Mesenchymal stem cell (in vitro differentiated cells and primary cell): ENCODE measurements at regions not wholly inside any gene's neighbourhood (a gene's known extent, or its start where the extent isn't known, plus 50 kb on each side); places are given as distances from the start of the nearest gene placed in this dataset.
"Not testable (repeated sequence)": the region's sequence is repeated elsewhere in the genome, so short reads cannot be mapped to it uniquely, and the experiment has no call there.

Experiments used
- DNase-seq: peaks from one replicate; pipeline ENCODE4 v3.0.0-alpha.2; 2013
- H2AFZ ChIP-seq: one replicate; pipeline ENCODE4 v1.6.1; 2013; ENCODE audit warnings: low read depth, mild to moderate bottlenecking, control low read depth, inconsistent platforms, low read length, moderate library complexity
- H2AK5ac ChIP-seq: 2 replicates; pipeline ENCODE4 v1.6.1; 2013; ENCODE audit warnings: low read length, moderate library complexity, mild to moderate bottlenecking, inconsistent platforms; ENCODE audit not compliant: severe bottlenecking
- H2BK120ac ChIP-seq: one replicate; pipeline ENCODE4 v1.6.1; 2013; ENCODE audit warnings: low read depth, mild to moderate bottlenecking, inconsistent platforms, low read length, moderate library complexity
- H2BK12ac ChIP-seq, 2 experiments: one replicate each; pipeline ENCODE4 v1.6.1; 2013; ENCODE audit warnings: inconsistent platforms in 2 of 2, low read length in 2 of 2, mild to moderate bottlenecking in 2 of 2, moderate library complexity in 2 of 2, control low read depth in 1 of 2
- H2BK15ac ChIP-seq: one replicate; pipeline ENCODE4 v1.6.1; 2013; ENCODE audit warnings: mild to moderate bottlenecking, low read depth, inconsistent platforms; ENCODE audit not compliant: poor library complexity, severe bottlenecking
- H2BK5ac ChIP-seq: 2 replicates; pipeline ENCODE4 v1.6.1; 2013; ENCODE audit warnings: low read depth, mild to moderate bottlenecking, low read length, control low read depth, inconsistent platforms; ENCODE audit not compliant: poor library complexity, severe bottlenecking
- H3K14ac ChIP-seq, 2 experiments: one replicate each; pipeline ENCODE4 v1.6.1; 2013; ENCODE audit warnings: inconsistent platforms in 2 of 2, low read length in 2 of 2, control low read depth in 1 of 2, mild to moderate bottlenecking in 1 of 2, moderate library complexity in 1 of 2
- H3K18ac ChIP-seq, 2 experiments: one replicate each; pipeline ENCODE4 v1.6.1; 2013; ENCODE audit warnings: inconsistent platforms in 2 of 2, low read length in 2 of 2, control low read depth in 1 of 2, low read depth in 1 of 2, mild to moderate bottlenecking in 1 of 2
- H3K23ac ChIP-seq, 2 experiments: one replicate each; pipeline ENCODE4 v1.6.1; 2013; ENCODE audit warnings: inconsistent platforms in 2 of 2, low read length in 2 of 2, mild to moderate bottlenecking in 2 of 2, moderate library complexity in 2 of 2, control low read depth in 1 of 2
- H3K27ac ChIP-seq: 2 replicates; pipeline ENCODE4 v1.5.1; 2013; ENCODE audit warnings: mild to moderate bottlenecking, moderate library complexity, low read length, control low read depth, inconsistent platforms; ENCODE audit not compliant: poor library complexity, severe bottlenecking
- H3K27me3 ChIP-seq, 2 experiments: 2 replicates each; pipeline versions ENCODE4 v1.6.1 to v1.7.0; 2013; ENCODE audit warnings: low read length in 2 of 2, mild to moderate bottlenecking in 2 of 2, moderate library complexity in 2 of 2, control low read depth in 1 of 2, inconsistent platforms in 1 of 2; ENCODE audit not compliant: control insufficient read depth in 1 of 2, insufficient read depth in 1 of 2
- H3K36me3 ChIP-seq, 2 experiments: 2 replicates each; pipeline versions ENCODE4 v1.6.1 to v1.7.0; 2013; ENCODE audit warnings: low read length in 2 of 2, control low read depth in 1 of 2, inconsistent platforms in 1 of 2, low read depth in 1 of 2, mild to moderate bottlenecking in 1 of 2; ENCODE audit not compliant: insufficient read depth in 2 of 2, control insufficient read depth in 1 of 2
- H3K4ac ChIP-seq, 2 experiments: one replicate each; pipeline ENCODE4 v1.6.1; 2013; ENCODE audit warnings: inconsistent platforms in 2 of 2, low read length in 2 of 2, mild to moderate bottlenecking in 2 of 2, moderate library complexity in 2 of 2, control low read depth in 1 of 2, low read depth in 1 of 2
- H3K4me1 ChIP-seq: 2 replicates; pipeline ENCODE4 v1.6.1; 2013; ENCODE audit warnings: low read depth, low read length, control low read depth; ENCODE audit not compliant: control insufficient read depth, insufficient read depth
- H3K4me2 ChIP-seq: 2 replicates; pipeline ENCODE4 v1.6.1; 2013; ENCODE audit warnings: low read length, mild to moderate bottlenecking, inconsistent platforms; ENCODE audit not compliant: poor library complexity, severe bottlenecking
- H3K4me3 ChIP-seq, 2 experiments: 2 replicates each; pipeline versions ENCODE4 v1.5.1 to v1.7.0; 2013; ENCODE audit warnings: low read length in 2 of 2, mild to moderate bottlenecking in 2 of 2, control low read depth in 1 of 2, low read depth in 1 of 2; ENCODE audit not compliant: insufficient read depth in 1 of 2
- H3K79me1 ChIP-seq: replicated peaks from 2 replicates; pipeline ENCODE4 v1.6.1; 2013; ENCODE audit warnings: mild to moderate bottlenecking, control low read depth, low read length, inconsistent platforms; ENCODE audit not compliant: poor library complexity, severe bottlenecking
- H3K9ac ChIP-seq: 2 replicates; pipeline ENCODE4 v1.7.0; 2013; ENCODE audit warnings: mild to moderate bottlenecking, low read length, moderate library complexity
- H3K9me3 ChIP-seq: 2 replicates; pipeline ENCODE4 v1.7.0; 2013; ENCODE audit warnings: mild to moderate bottlenecking, low read length; ENCODE audit not compliant: control insufficient read depth
- H4K8ac ChIP-seq: one replicate; pipeline ENCODE4 v1.6.1; 2013; ENCODE audit warnings: inconsistent platforms, mild to moderate bottlenecking, low read length, moderate library complexity
- H4K91ac ChIP-seq: one replicate; pipeline ENCODE4 v1.6.1; 2013; ENCODE audit warnings: mild to moderate bottlenecking, low read length, inconsistent platforms
- WGBS: methylation state at CpG from one replicate; pipeline ENCODE4 v1.1.7; 2013; ENCODE audit warnings: mixed read lengths; 5-methylcytosine and 5-hydroxymethylcytosine counted together

GRCh38 chr7:8343556-8343955, 81.6 kb upstream of the ICA1 start:
- H3K9me3 ChIP-seq, result no peaks in the 10 kb centered on the region
- no peak overlapping the region for H3K4me3 ChIP-seq
- no peak overlapping the region for H4K8ac ChIP-seq
- no peak overlapping the region for H3K18ac ChIP-seq
- no peak overlapping the region for H3K14ac ChIP-seq
- no peak overlapping the region for H2AK5ac ChIP-seq
- H2AFZ ChIP-seq, result no peak overlapping the region
- no peaks in the 10 kb centered on the region for H3K4me1 ChIP-seq
- H3K27me3 ChIP-seq, result no peaks in the 10 kb centered on the region
- H3K9ac ChIP-seq, result no peak overlapping the region
- no peaks in the 10 kb centered on the region for H3K79me1 ChIP-seq
- H3K23ac ChIP-seq, result no peak overlapping the region
- H2BK120ac ChIP-seq, result no peak overlapping the region
- no peak overlapping the region for H2BK15ac ChIP-seq
- no peak overlapping the region for H2BK12ac ChIP-seq
- H3K4me2 ChIP-seq, result no peak overlapping the region
- H4K91ac ChIP-seq, result no peak overlapping the region
- H3K27ac ChIP-seq, result no peak overlapping the region
- no peak for DNase-seq
- H2BK5ac ChIP-seq, result no peak overlapping the region
- no peak overlapping the region for H3K4ac ChIP-seq
- H3K36me3 ChIP-seq, result no peaks in the 10 kb centered on the region
- WGBS, result 77% methylated on average over 3 of the region's 5 CpGs

- DNase-seq, H2BK5ac ChIP-seq, H2AK5ac ChIP-seq, H3K14ac ChIP-seq, H2AFZ ChIP-seq, H3K27ac ChIP-seq, H3K4ac ChIP-seq, H4K91ac ChIP-seq, H3K9me3 ChIP-seq, H3K18ac ChIP-seq, H3K36me3 ChIP-seq, H3K4me3 ChIP-seq, H2BK120ac ChIP-seq, H4K8ac ChIP-seq, H3K79me1 ChIP-seq, H3K4me2 ChIP-seq, H2BK15ac ChIP-seq, H3K9ac ChIP-seq, H3K23ac ChIP-seq, H2BK12ac ChIP-seq, H3K4me1 ChIP-seq, H3K27me3 ChIP-seq: not testable (repeated sequence)
- WGBS, result 18% methylated on average over 1 of the region's 2 CpGs
These were observed 85.4 kb upstream of the ICA1 start for GRCh38 chr7:8347395-8347794.

- not testable (repeated sequence) for H3K36me3 ChIP-seq, H3K14ac ChIP-seq, H3K9me3 ChIP-seq, H3K4me1 ChIP-seq, H3K27me3 ChIP-seq, H3K23ac ChIP-seq, H3K18ac ChIP-seq, H3K27ac ChIP-seq, H3K9ac ChIP-seq, H3K4me2 ChIP-seq, H3K4me3 ChIP-seq, DNase-seq, H2AK5ac ChIP-seq, H2BK5ac ChIP-seq, H2BK15ac ChIP-seq, H2BK12ac ChIP-seq, H4K8ac ChIP-seq, H3K4ac ChIP-seq, H3K79me1 ChIP-seq, H2AFZ ChIP-seq, H4K91ac ChIP-seq, H2BK120ac ChIP-seq
- WGBS, result 94% methylated on average over 17 of the region's 20 CpGs
These were observed 81.8 kb upstream of the NXPH1 start for GRCh38 chr7:8351654-8352053.

GRCh38 chr7:8353991-8354390, 79.4 kb upstream of the NXPH1 start:
- H4K8ac ChIP-seq, result no peak overlapping the region
- H3K36me3 ChIP-seq, result no peaks in the 10 kb centered on the region
- H3K4ac ChIP-seq, result no peak overlapping the region
- H3K27me3 ChIP-seq, result no peaks in the 10 kb centered on the region
- H3K27ac ChIP-seq, result no peak overlapping the region
- H3K4me1 ChIP-seq, result no peaks in the 10 kb centered on the region
- H3K4me2 ChIP-seq, result no peak overlapping the region
- no peak for DNase-seq
- H3K9ac ChIP-seq, result no peak overlapping the region
- H3K23ac ChIP-seq, result no peak overlapping the region
- H3K14ac ChIP-seq, result no peak overlapping the region
- no peak overlapping the region for H2BK120ac ChIP-seq
- peaks cover 8% of the 10 kb centered on the region for H3K9me3 ChIP-seq
- H3K18ac ChIP-seq, result no peak overlapping the region
- 99% methylated on average over 2 of the region's 2 CpGs for WGBS
- no peaks in the 10 kb centered on the region for H3K79me1 ChIP-seq
- H4K91ac ChIP-seq, result no peak overlapping the region
- H2BK15ac ChIP-seq, result no peak overlapping the region
- no peak overlapping the region for H3K4me3 ChIP-seq
- no peak overlapping the region for H2BK12ac ChIP-seq
- no peak overlapping the region for H2AFZ ChIP-seq
- H2AK5ac ChIP-seq, result no peak overlapping the region
- no peak overlapping the region for H2BK5ac ChIP-seq
